ENCODE measurements at regions not wholly inside any gene's neighbourhood (a gene's known extent, or its start where the extent isn't known, plus 50 kb on each side); places are given as distances from the start of the nearest gene placed in this dataset.

GRCh38 chr1:104804147-104804546, 1054.4 kb downstream of the AMY1C start:
- no peak overlapping the region for H3K4me3 ChIP-seq (ENCODE audit: low read depth, low read length)
- DNase-seq (ENCODE audit: low read depth), result no peak
- TF ChIP-seq, protein P1, sequence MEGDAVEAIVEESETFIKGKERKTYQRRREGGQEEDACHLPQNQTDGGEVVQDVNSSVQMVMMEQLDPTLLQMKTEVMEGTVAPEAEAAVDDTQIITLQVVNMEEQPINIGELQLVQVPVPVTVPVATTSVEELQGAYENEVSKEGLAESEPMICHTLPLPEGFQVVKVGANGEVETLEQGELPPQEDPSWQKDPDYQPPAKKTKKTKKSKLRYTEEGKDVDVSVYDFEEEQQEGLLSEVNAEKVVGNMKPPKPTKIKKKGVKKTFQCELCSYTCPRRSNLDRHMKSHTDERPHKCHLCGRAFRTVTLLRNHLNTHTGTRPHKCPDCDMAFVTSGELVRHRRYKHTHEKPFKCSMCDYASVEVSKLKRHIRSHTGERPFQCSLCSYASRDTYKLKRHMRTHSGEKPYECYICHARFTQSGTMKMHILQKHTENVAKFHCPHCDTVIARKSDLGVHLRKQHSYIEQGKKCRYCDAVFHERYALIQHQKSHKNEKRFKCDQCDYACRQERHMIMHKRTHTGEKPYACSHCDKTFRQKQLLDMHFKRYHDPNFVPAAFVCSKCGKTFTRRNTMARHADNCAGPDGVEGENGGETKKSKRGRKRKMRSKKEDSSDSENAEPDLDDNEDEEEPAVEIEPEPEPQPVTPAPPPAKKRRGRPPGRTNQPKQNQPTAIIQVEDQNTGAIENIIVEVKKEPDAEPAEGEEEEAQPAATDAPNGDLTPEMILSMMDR (conservative IDR thresholded peaks at IDR 0.05; ENCODE audit: low read depth, low read length), result no peak

DNA sequence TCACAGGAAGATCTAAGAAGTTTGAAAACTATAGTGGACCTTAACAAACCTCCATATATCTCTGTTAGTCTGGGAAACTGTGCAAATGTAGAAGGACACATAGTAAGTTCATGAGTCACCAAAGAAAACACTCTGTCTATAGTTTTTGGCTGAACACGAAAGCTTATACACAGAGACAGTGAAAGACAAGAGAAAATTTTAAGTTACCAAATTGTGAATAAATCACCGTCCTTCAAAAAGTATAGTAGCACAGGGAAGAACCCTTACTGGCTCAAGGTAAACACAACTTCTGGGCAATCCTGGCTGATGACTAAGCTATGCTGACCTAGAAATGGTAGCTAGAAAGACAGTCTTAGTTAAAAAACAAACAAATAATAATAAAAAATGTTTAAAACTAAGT, 1057.9 kb downstream of the AMY1C start:
- no peak overlapping the region for H3K4me3 ChIP-seq (ENCODE audit: low read depth, low read length)
- peak; percentile 34 for DNase-seq (ENCODE audit: low read depth)
- TF ChIP-seq, protein P1 (conservative IDR thresholded peaks at IDR 0.05; ENCODE audit: low read depth, low read length), result no peak

DNA sequence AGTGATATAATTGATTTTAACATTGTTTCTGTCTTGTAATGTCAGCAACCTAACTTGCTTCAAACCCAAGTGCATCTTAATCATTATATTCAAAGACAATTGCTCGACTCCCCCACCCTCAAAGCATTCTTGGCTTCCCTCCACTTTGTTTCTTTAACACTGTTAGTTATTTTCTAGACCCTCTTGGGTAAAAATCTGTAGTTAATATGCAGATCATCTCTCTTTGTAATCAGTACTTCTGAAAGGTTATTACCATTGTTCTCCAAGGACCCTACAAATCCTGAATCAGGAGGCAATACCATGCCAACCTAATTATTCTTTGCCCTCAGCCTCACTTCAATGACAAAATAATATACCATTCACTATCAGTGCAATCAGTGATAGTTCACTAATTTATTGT, 1075.7 kb downstream of the AMY1C start:
- no peak for DNase-seq (ENCODE audit: low read depth)
- H3K4me3 ChIP-seq (ENCODE audit: low read depth, low read length), result no peak overlapping the region
- TF ChIP-seq, protein P1 (conservative IDR thresholded peaks at IDR 0.05; ENCODE audit: low read depth, low read length), result no peak

DNA sequence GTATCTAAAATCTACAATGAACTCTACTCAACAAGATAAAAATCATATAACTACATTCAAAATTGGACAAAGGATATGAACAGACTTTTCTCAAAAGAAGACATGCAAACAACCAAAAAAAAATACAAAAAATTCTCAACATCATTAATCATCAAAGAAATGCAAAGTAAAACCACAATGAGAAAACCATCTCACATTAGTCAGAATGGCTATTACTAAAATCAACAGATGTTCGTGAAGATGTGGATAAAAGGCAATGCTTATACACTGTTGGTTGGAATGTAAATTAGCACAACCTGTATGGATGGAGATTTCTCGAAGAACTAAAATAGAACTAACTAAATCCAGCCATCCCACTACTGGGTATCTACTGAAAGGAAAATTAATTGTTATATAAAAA, 1080.8 kb downstream of the AMY1C start:
- H3K4me3 ChIP-seq (ENCODE audit: low read depth, low read length), result no peak overlapping the region
- no peak for DNase-seq (ENCODE audit: low read depth)
- TF ChIP-seq, protein P1 (conservative IDR thresholded peaks at IDR 0.05; ENCODE audit: low read depth, low read length), result no peak

- H3K4me3 ChIP-seq (ENCODE audit: low read depth, low read length), result no peak overlapping the region
- TF ChIP-seq, protein P1 (conservative IDR thresholded peaks at IDR 0.05; ENCODE audit: low read depth, low read length), result no peak
- DNase-seq (ENCODE audit: low read depth), result no peak
Measured at GRCh38 chr1:104852151-104852550, 1102.5 kb downstream of the AMY1C start.

GRCh38 chr1:104853276-104853675, 1103.6 kb downstream of the AMY1C start:
- TF ChIP-seq, protein P1 (conservative IDR thresholded peaks at IDR 0.05; ENCODE audit: low read depth, low read length), result no peak
- no peak overlapping the region for H3K4me3 ChIP-seq (ENCODE audit: low read depth, low read length)
- DNase-seq (ENCODE audit: low read depth), result no peak

GRCh38 chr1:104854529-104854928, 1104.8 kb downstream of the AMY1C start:
- H3K4me3 ChIP-seq (ENCODE audit: low read depth, low read length), result no peak overlapping the region
- no peak for DNase-seq (ENCODE audit: low read depth)
- TF ChIP-seq, protein P1 (conservative IDR thresholded peaks at IDR 0.05; ENCODE audit: low read depth, low read length), result no peak

All from choroid plexus epithelial cell (primary cell).